ENCODE measurements at regions not wholly inside any gene's neighbourhood (a gene's known extent, or its start where the extent isn't known, plus 50 kb on each side); places are given as distances from the start of the nearest gene placed in this dataset.
"Not testable (repeated sequence)": the region's sequence is repeated elsewhere in the genome, so short reads cannot be mapped to it uniquely, and the experiment has no call there.

GRCh38 chr3:82636177-82636576 lies 874.7 kb upstream of the GBE1 start:
- H3K36me3 Mint-ChIP-seq (ENCODE audit: low read depth): no peaks in the 10 kb centered on the region
- no peaks in the 10 kb centered on the region for H3K27me3 Mint-ChIP-seq
- no peak overlapping the region for H3K27ac Mint-ChIP-seq
- ChIA-PET CTCF (no interaction called here), POLR2A (no interaction called here)
- no peak for DNase-seq
- no peaks in the 10 kb centered on the region for H3K9me3 Mint-ChIP-seq
- no peaks in the 10 kb centered on the region for H3K4me1 Mint-ChIP-seq
- no peak overlapping the region for H3K4me3 Mint-ChIP-seq

GRCh38 chr3:82633319-82633718 lies 871.9 kb upstream of the GBE1 start:
- H3K4me3 Mint-ChIP-seq: no peak overlapping the region
- no peaks in the 10 kb centered on the region for H3K27me3 Mint-ChIP-seq
- H3K4me1 Mint-ChIP-seq: no peaks in the 10 kb centered on the region
- no peak for DNase-seq
- no peaks in the 10 kb centered on the region for H3K36me3 Mint-ChIP-seq (ENCODE audit: low read depth)
- H3K27ac Mint-ChIP-seq: no peak overlapping the region
- H3K9me3 Mint-ChIP-seq: peaks cover 6% of the 10 kb centered on the region
- POLR2A ChIA-PET: no interaction called here
- CTCF ChIA-PET: no interaction called here

GRCh38 chr3:82629937-82630336 lies 868.5 kb upstream of the GBE1 start:
- H3K27me3 Mint-ChIP-seq: no peaks in the 10 kb centered on the region
- peaks cover 6% of the 10 kb centered on the region for H3K9me3 Mint-ChIP-seq
- no peaks in the 10 kb centered on the region for H3K4me1 Mint-ChIP-seq
- no peak overlapping the region for H3K27ac Mint-ChIP-seq
- no peak for DNase-seq
- H3K4me3 Mint-ChIP-seq: no peak overlapping the region
- CTCF ChIA-PET: no interaction called here
- POLR2A ChIA-PET: no interaction called here
- H3K36me3 Mint-ChIP-seq (ENCODE audit: low read depth): no peaks in the 10 kb centered on the region

GRCh38 chr3:82628385-82629014 lies 867.1 kb upstream of the GBE1 start:
- CTCF ChIA-PET: no interaction called here
- Mint-ChIP-seq H3K4me3 (no peak overlapping the region), H3K27ac (no peak overlapping the region), H3K4me1 (no peaks in the 10 kb centered on the region), H3K9me3 (peaks cover 6% of the 10 kb centered on the region), H3K36me3 (ENCODE audit: low read depth) (no peaks in the 10 kb centered on the region), H3K27me3 (no peaks in the 10 kb centered on the region)
- POLR2A ChIA-PET: no interaction called here
- no peak for DNase-seq

- no peaks in the 10 kb centered on the region for H3K4me1 Mint-ChIP-seq
- no peak overlapping the region for H3K27ac Mint-ChIP-seq
- DNase-seq: no peak
- CTCF ChIA-PET: no interaction called here
- H3K36me3 Mint-ChIP-seq (ENCODE audit: low read depth): no peaks in the 10 kb centered on the region
- H3K4me3 Mint-ChIP-seq: no peak overlapping the region
- peaks cover 6% of the 10 kb centered on the region for H3K9me3 Mint-ChIP-seq
- POLR2A ChIA-PET: no interaction called here
- H3K27me3 Mint-ChIP-seq: no peaks in the 10 kb centered on the region
Observed at GRCh38 chr3:82627733-82628132, 866.3 kb upstream of the GBE1 start.

GRCh38 chr3:82620744-82621143 lies 859.3 kb upstream of the GBE1 start:
- H3K27me3 Mint-ChIP-seq; H3K36me3 Mint-ChIP-seq (ENCODE audit: low read depth); DNase-seq; H3K4me3 Mint-ChIP-seq; H3K9me3 Mint-ChIP-seq; H3K27ac Mint-ChIP-seq; H3K4me1 Mint-ChIP-seq; CTCF ChIA-PET; POLR2A ChIA-PET: not testable (repeated sequence)

- H3K9me3 Mint-ChIP-seq: peaks cover 9% of the 10 kb centered on the region
- H3K36me3 Mint-ChIP-seq (ENCODE audit: low read depth): no peaks in the 10 kb centered on the region
- no peaks in the 10 kb centered on the region for H3K4me1 Mint-ChIP-seq
- H3K27me3 Mint-ChIP-seq: no peaks in the 10 kb centered on the region
- no peak overlapping the region for H3K27ac Mint-ChIP-seq
- H3K4me3 Mint-ChIP-seq: no peak overlapping the region
- no peak for DNase-seq
- ChIA-PET CTCF (no interaction called here), POLR2A (no interaction called here)
Observed at GRCh38 chr3:82618594-82618993, 857.1 kb upstream of the GBE1 start.

GRCh38 chr3:82610236-82610635 lies 848.8 kb upstream of the GBE1 start:
- H3K4me3 Mint-ChIP-seq: no peak overlapping the region
- ChIA-PET CTCF (no interaction called here), POLR2A (no interaction called here)
- no peak for DNase-seq
- H3K36me3 Mint-ChIP-seq (ENCODE audit: low read depth): no peaks in the 10 kb centered on the region
- no peaks in the 10 kb centered on the region for H3K4me1 Mint-ChIP-seq
- no peaks in the 10 kb centered on the region for H3K27me3 Mint-ChIP-seq
- H3K9me3 Mint-ChIP-seq: peaks cover 4% of the 10 kb centered on the region
- no peak overlapping the region for H3K27ac Mint-ChIP-seq

GRCh38 chr3:82607391-82607790 lies 845.9 kb upstream of the GBE1 start:
- ChIA-PET POLR2A (no interaction called here), CTCF (no interaction called here)
- no peaks in the 10 kb centered on the region for H3K4me1 Mint-ChIP-seq
- H3K27ac Mint-ChIP-seq: no peak overlapping the region
- no peaks in the 10 kb centered on the region for H3K36me3 Mint-ChIP-seq (ENCODE audit: low read depth)
- no peaks in the 10 kb centered on the region for H3K27me3 Mint-ChIP-seq
- DNase-seq: no peak
- peaks cover 2% of the 10 kb centered on the region for H3K9me3 Mint-ChIP-seq
- no peak overlapping the region for H3K4me3 Mint-ChIP-seq

GRCh38 chr3:82596805-82597204 lies 835.4 kb upstream of the GBE1 start:
- H3K4me1 Mint-ChIP-seq: no peaks in the 10 kb centered on the region
- no peak for DNase-seq
- H3K4me3 Mint-ChIP-seq: no peak overlapping the region
- peaks cover 21% of the 10 kb centered on the region for H3K9me3 Mint-ChIP-seq
- no peaks in the 10 kb centered on the region for H3K27me3 Mint-ChIP-seq
- ChIA-PET CTCF (no interaction called here), POLR2A (no interaction called here)
- H3K36me3 Mint-ChIP-seq (ENCODE audit: low read depth): no peaks in the 10 kb centered on the region
- no peak overlapping the region for H3K27ac Mint-ChIP-seq

GRCh38 chr3:82595530-82595929 lies 834.1 kb upstream of the GBE1 start:
- Mint-ChIP-seq H3K4me1 (no peaks in the 10 kb centered on the region), H3K36me3 (ENCODE audit: low read depth) (no peaks in the 10 kb centered on the region), H3K27ac (no peak overlapping the region), H3K9me3 (peaks cover 21% of the 10 kb centered on the region), H3K27me3 (no peaks in the 10 kb centered on the region), H3K4me3 (no peak overlapping the region)
- CTCF ChIA-PET: no interaction called here
- POLR2A ChIA-PET: no interaction called here
- DNase-seq: no peak

- no peak overlapping the region for H3K4me3 Mint-ChIP-seq
- ChIA-PET POLR2A (no interaction called here), CTCF (no interaction called here)
- no peak for DNase-seq
- no peak overlapping the region for H3K27ac Mint-ChIP-seq
- peaks cover 4% of the 10 kb centered on the region for H3K9me3 Mint-ChIP-seq
- no peaks in the 10 kb centered on the region for H3K27me3 Mint-ChIP-seq
- no peaks in the 10 kb centered on the region for H3K4me1 Mint-ChIP-seq
- no peaks in the 10 kb centered on the region for H3K36me3 Mint-ChIP-seq (ENCODE audit: low read depth)
Observed at GRCh38 chr3:82587174-82587573, 825.7 kb upstream of the GBE1 start.

GRCh38 chr3:82586414-82586813 lies 825.0 kb upstream of the GBE1 start:
- Mint-ChIP-seq H3K4me3 (no peak overlapping the region), H3K4me1 (no peaks in the 10 kb centered on the region), H3K27ac (no peak overlapping the region), H3K9me3 (no peaks in the 10 kb centered on the region), H3K27me3 (no peaks in the 10 kb centered on the region), H3K36me3 (ENCODE audit: low read depth) (no peaks in the 10 kb centered on the region)
- POLR2A ChIA-PET: no interaction called here
- DNase-seq: no peak
- CTCF ChIA-PET: no interaction called here

- H3K27ac Mint-ChIP-seq; H3K9me3 Mint-ChIP-seq; H3K36me3 Mint-ChIP-seq (ENCODE audit: low read depth); H3K27me3 Mint-ChIP-seq; CTCF ChIA-PET; H3K4me3 Mint-ChIP-seq; DNase-seq; POLR2A ChIA-PET; H3K4me1 Mint-ChIP-seq: not testable (repeated sequence)
Observed at GRCh38 chr3:82586002-82586401, 824.6 kb upstream of the GBE1 start.

- H3K9me3 Mint-ChIP-seq; H3K27me3 Mint-ChIP-seq; CTCF ChIA-PET; POLR2A ChIA-PET; H3K4me1 Mint-ChIP-seq; H3K27ac Mint-ChIP-seq; DNase-seq; H3K4me3 Mint-ChIP-seq; H3K36me3 Mint-ChIP-seq (ENCODE audit: low read depth): not testable (repeated sequence)
Observed at GRCh38 chr3:82585591-82585990, 824.1 kb upstream of the GBE1 start.
